Renal cortical epithelial cell (primary cell): ENCODE measurements at regions not wholly inside any gene's neighbourhood (a gene's known extent, or its start where the extent isn't known, plus 50 kb on each side); places are given as distances from the start of the nearest gene placed in this dataset.

ENCODE experiments used
- DNase-seq: peaks from one replicate; pipeline ENCODE4 v3.0.0-alpha.2; 2011; ENCODE audit warnings: low read depth

GRCh38 chr5:175168882-175169507, 275.0 kb downstream of the DRD1 start:
- no peak for DNase-seq

- DNase-seq: no peak
Measured at GRCh38 chr5:175166026-175166425, 278.0 kb downstream of the DRD1 start.

GRCh38 chr5:175163586-175164275, 280.3 kb downstream of the DRD1 start:
- no peak for DNase-seq

DNA sequence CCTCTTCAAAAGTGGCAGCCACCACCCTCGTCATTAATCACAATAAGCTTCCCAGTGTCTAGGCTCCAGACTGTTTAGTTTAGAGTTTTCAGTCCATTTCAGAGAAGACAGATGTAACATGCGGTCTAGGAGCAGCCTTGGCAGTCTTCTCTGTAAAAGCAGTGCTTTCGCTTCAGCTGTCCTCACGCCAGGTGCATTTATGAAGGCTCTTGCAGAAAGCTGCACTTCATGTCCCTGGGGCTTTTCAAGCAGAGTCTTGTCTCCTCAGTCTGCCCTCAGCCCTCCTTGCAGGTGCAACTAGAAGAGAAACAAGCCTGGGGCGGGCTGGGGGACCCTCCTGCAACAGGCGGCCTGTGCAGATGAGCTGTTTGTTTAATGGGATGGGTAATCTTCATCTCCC, 281.9 kb downstream of the DRD1 start:
- no peak for DNase-seq

DNA sequence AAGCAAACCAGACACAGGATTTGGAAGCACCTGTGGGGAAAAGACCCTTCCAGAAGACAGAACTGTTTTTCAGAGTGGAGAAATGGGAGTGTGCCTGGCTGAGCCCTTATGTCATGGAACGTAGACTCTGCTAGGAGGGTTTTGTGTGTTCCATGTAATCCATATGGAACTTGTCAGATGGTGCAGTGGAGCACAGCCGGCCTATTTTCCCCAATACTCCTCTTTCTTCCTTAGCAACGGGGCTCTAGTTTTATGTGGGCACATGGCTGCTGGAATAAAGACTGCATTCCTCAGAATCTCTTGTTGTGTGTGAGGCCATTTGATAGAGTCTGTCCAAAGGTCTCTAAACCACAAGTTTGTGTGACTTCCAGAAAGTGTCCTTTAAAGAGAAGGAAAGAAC, 284.0 kb downstream of the DRD1 start:
- DNase-seq: no peak

DNA sequence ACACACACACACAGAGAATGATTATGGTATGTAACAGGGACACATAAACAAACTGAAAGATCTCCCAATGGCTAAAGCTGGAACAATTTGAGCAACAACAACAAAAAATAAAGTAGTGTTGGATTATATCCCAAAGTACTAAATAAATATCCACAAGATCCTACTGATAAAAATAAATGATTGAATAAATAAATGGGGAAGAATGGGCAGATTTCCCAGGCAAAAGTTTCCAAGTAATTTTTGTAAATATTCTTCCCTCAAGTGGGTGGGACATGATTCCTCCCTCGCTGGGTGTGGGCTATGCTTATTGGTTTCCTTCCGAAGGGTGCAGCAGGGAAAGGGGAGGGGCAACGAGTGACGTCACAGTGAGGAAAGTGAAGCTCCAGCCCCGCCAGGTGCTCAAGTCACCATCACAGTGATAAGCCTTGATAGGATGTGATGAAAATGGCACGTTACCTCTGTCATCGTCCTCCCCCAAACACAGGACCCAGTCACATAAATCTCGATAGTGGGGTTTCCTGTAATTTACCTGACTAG, 295.3 kb downstream of the DRD1 start:
- no peak for DNase-seq

- DNase-seq: no peak
Measured at GRCh38 chr5:175146733-175147132, 297.2 kb downstream of the DRD1 start.

GRCh38 chr5:175141421-175141820, 302.6 kb downstream of the DRD1 start:
- no peak for DNase-seq

GRCh38 chr5:175133185-175133584, 310.8 kb downstream of the DRD1 start:
- DNase-seq: no peak

- no peak for DNase-seq
Measured at GRCh38 chr5:175131432-175131831, 312.6 kb downstream of the DRD1 start.

DNA sequence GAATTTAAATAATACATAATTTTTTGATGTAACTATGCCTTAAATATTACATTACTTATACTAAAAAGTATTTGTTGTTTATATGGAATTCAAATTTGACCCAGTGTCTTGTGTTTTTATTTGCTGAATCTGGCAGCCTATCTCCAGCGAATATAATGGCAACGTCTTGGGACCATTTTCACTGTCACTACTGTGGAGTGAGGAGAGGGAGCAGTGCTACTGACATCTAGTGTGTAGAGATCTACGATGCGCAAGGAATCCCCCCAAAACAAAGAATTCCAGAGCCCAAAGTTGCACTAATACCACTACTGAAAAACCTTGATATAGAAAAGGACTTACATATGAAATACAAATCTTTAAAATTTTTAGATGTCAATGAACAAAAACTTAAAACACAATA, 314.4 kb downstream of the DRD1 start:
- no peak for DNase-seq

- no peak for DNase-seq
Measured at GRCh38 chr5:175129121-175129520, 314.9 kb downstream of the DRD1 start.

DNA sequence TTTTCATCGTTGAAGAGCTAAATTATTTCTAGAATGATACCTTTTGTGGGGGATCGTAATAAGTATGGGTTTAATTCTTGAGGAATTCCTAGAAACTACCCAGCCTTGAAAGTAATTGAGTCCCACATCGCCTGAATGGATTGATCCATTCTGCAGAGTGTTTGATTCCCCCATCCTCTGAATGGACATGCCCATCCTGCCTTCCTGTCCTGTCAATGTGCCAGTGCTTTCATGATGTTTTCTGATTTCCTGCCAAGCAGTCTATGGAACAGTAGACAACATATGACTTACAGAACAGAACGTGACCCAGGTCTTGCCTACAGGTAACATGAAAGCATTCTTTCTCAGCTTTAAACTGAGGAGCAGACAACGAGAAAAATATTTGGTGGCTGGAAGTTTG, 319.2 kb downstream of the DRD1 start:
- no peak for DNase-seq

DNA sequence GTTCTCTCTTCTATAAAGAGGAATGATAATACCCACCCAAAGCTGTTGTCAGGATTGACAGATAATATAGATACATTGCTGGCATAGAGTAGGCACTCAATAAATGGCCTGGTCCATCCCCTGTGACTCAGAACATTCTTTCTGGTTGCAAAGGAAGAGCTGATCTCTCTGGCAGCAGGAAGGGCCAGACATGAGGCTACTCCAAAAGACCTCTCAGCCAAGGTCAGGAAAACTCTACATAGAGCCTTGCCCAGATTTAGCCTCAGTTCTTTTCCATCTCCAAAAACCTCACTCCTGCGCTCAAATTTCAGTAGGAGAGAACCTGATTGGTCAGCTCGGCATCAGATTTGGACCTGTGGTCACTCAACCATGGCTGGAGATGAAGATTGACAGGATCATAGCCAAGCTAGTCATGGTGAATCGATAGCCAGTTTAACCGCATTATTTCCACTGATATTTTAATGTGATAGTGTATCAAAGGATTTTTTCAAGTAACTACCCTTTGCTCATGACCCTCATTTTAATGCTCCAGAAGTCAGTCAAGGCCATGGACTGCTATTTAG, 319.6 kb downstream of the DRD1 start:
- DNase-seq: no peak

DNA sequence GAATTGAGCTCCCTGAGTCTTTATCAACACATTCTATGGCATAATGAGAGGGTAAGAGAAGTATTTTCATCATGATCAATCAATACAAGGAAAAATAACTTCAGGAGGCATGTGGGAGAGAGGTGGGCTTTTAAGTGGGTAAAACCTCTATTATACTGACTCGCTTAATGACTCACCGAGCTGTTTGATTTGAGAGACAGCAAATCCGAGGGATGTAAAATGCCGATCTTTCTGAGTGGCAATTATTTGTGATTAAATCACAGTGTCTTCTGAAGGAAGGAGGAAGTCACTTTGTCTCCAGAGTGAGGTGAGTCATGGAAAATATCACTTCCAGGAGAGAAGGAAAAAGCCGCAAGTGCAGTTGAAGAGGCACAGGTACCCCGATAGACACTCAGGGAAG, 320.4 kb downstream of the DRD1 start:
- no peak for DNase-seq

DNA sequence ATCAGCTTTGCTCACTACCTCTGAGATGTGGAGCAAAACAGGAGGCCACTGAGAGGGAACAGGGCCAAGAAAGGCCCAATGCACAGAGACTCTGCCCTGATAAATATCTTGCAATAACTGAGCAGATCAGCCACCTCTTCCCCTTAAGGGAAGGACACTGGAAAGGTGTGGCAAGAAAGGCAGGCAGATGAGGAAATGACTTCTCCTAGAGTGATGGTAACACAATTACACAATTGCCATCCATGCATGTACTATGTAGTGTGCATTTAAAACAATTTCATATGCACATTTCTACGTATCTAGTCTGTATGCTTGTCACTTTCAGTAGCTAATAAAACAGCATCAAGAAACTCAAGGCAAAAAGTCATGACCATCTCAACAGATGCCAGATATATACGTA, 322.5 kb downstream of the DRD1 start:
- no peak for DNase-seq

GRCh38 chr5:175120412-175120811, 323.6 kb downstream of the DRD1 start:
- no peak for DNase-seq

- no peak for DNase-seq
Measured at GRCh38 chr5:175118700-175119309, 325.2 kb downstream of the DRD1 start.

- DNase-seq: no peak
Measured at GRCh38 chr5:175116466-175117048, 327.4 kb downstream of the DRD1 start.

GRCh38 chr5:175115831-175116230, 328.2 kb downstream of the DRD1 start:
- DNase-seq: no peak

- DNase-seq: no peak
Measured at GRCh38 chr5:175113947-175114346, 330.0 kb downstream of the DRD1 start.

DNA sequence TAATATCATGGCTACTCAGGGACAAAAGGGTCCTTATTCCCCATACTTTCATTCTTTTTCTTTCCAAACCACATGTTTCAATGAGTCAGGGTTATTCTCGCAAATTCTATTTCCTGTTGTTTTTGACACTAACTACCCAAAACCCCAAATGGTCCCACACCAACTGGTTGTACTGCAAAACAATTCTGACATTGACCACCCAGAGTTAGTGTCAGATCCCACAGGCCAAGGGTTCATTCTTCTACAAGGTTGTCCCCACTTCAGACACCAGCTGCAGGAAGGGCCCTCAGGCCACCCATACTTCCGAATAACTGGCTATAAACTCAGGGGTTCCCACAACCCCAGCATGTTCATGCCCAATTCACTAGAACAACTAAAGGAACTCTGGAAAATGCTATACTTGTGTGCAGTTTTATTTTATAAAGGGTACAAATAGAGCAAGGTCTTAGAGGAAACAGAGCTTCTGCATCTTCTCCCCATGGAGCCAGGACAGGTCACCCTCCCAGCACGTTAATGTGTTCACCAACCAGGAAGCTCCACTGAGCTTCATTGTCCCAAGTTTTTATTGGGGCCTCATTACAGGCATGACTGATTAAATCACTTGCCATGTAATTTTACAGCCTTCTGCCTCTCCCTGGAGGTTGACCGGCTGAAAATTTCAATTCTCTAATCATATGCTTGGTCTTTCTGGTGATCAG, 334.8 kb downstream of the DRD1 start:
- no peak for DNase-seq
